ENCODE measurements at regions not wholly inside any gene's neighbourhood (a gene's known extent, or its start where the extent isn't known, plus 50 kb on each side); places are given as distances from the start of the nearest gene placed in this dataset.

DNA sequence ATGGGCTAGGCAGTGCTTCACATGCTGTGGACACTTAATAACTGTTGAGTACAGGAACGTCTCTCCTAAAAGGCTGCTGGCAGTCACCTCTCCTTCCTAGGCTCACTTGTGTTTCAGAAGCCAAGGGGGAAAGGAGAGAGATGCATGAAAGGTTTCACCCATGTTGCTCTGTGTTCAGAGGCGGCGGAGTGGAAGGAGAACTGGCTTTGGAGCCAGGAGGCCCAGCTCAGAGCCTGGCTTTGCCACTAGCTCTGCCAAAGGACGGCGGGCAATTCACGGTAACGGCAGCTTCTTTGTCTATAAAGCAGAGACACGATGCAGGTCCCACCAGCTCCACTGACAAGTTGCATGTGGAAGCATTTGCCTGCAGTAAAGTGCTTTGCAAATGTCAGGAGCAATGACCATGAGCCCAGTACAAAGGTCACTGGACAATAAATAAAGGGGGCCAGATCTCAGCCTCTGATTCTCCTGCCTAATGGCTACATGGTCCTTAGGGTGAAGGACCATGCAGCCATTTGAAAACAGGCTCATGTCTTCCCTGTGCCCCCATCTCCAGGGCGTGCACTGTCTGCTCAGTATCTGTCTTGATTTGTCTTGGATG is 171.7 kb upstream of the TLE3 start:
- H2BK12ac ChIP-seq (ENCODE audit: low read depth, low read length), result no peak overlapping the region
- no peaks in the 10 kb centered on the region for H4K20me1 ChIP-seq (replicated peaks in 1 of 2; ENCODE audit: control insufficient read depth in 1 of 2, insufficient read depth in 2 of 2, low read length in 2 of 2)
- H4K8ac ChIP-seq (ENCODE audit: extremely low read depth, insufficient read depth, low read length), result 0 out of 2 replicates have a peak overlapping the region, but pooled peaks have one; percentile 11
- H2AK5ac ChIP-seq (ENCODE audit: low read depth, low read length), result no peak overlapping the region
- no peak overlapping the region for H4K91ac ChIP-seq (replicated peaks; ENCODE audit: insufficient read length, low read length)
- no peak overlapping the region for H3K23ac ChIP-seq (ENCODE audit: insufficient read length)
- H3K9me3 ChIP-seq (ENCODE audit: insufficient read depth in 2 of 2, low read depth in 1 of 2, low read length in 1 of 2), result no peaks in the 10 kb centered on the region
- WGBS, 2 experiments (ENCODE audit: extremely low coverage in 1 of 2, insufficient coverage in 1 of 2, insufficient read length in 1 of 2, insufficient replicate concordance in 2 of 2, low coverage in 1 of 2, low lambda C conversion rate in 2 of 2, missing lambda C conversion rate in 1 of 2), result 95% methylated on average over 9 of the region's 9 CpGs; no CpG with 5 or more reads in 1 of the 2 experiments
- no peaks in the 10 kb centered on the region for H3K27me3 ChIP-seq (replicated peaks in 1 of 4; ENCODE audit: control insufficient read depth in 3 of 4, extremely low read depth in 1 of 4, insufficient read depth in 3 of 4, low read length in 3 of 4)
- no peak overlapping the region for H2BK15ac ChIP-seq (ENCODE audit: low read length)
- no peak overlapping the region for H4K5ac ChIP-seq (ENCODE audit: insufficient read length, low read depth, low read length)
- H3K79me2 ChIP-seq (ENCODE audit: control insufficient read depth in 1 of 2, insufficient read depth in 2 of 2, low read length in 2 of 2), result no peaks in the 10 kb centered on the region
- H3K4ac ChIP-seq (replicated peaks; ENCODE audit: insufficient read length, low read depth, low read length), result no peak overlapping the region
- no peak overlapping the region for H3K18ac ChIP-seq (ENCODE audit: extremely low read depth, low read length)
- H3K4me3 ChIP-seq (ENCODE audit: extremely low read depth in 1 of 4, insufficient read depth in 2 of 4, low read depth in 3 of 4, low read length in 4 of 4), result no peak overlapping the region
- FAIRE-seq (no peak), DNase-seq (ENCODE audit: low read depth in 1 of 2, low spot score in 2 of 2) (no peak)
- H2BK120ac ChIP-seq (replicated peaks; ENCODE audit: low read depth, low read length), result no peak overlapping the region
- POLR2A ChIA-PET (ENCODE audit: partially characterized antibody), result no interaction called here
- H3K36me3 ChIP-seq (ENCODE audit: control insufficient read depth in 2 of 4, insufficient read depth in 4 of 4, low read length in 3 of 4), result no peaks in the 10 kb centered on the region
- H2AFZ ChIP-seq (ENCODE audit: low read length), result no peak overlapping the region
- H3K79me1 ChIP-seq (ENCODE audit: low read depth, low read length), result no peaks in the 10 kb centered on the region
- no peak overlapping the region for H3K4me2 ChIP-seq (ENCODE audit: insufficient read depth in 1 of 2, low read depth in 2 of 2, low read length in 2 of 2)
- H2BK5ac ChIP-seq (ENCODE audit: low read depth, low read length), result no peak overlapping the region
- no peak overlapping the region for H2BK20ac ChIP-seq (ENCODE audit: low read length)
- H3K14ac ChIP-seq (ENCODE audit: insufficient read length), result no peak overlapping the region
- no peaks in the 10 kb centered on the region for H3K23me2 ChIP-seq (ENCODE audit: low read depth, low read length)
- no peak overlapping the region for H3K9ac ChIP-seq (replicated peaks in 1 of 4; ENCODE audit: extremely low read depth in 1 of 4, low read depth in 3 of 4, low read length in 3 of 4)
- no peak overlapping the region for H3K27ac ChIP-seq (ENCODE audit: low read depth, low read length)
- no peak overlapping the region for H3K56ac ChIP-seq (replicated peaks; ENCODE audit: insufficient read length, low read depth, low read length)
- CTCF ChIA-PET (ENCODE audit: partially characterized antibody), result interaction anchor here (0.6 to 3.2 kb wide), 4 partner anchors 10 to 878 kb away, joined by 3 to 12 read pairs (median 4); no protein-coding TSS in a partner anchor
- H3K4me1 ChIP-seq (replicated peaks in 1 of 4; ENCODE audit: control insufficient read depth in 3 of 4, insufficient read depth in 4 of 4, low read length in 3 of 4), result peaks cover 0 to 11% (median 6%) of the 10 kb centered on the region in 4 experiments; a peak in 5 of 7 replicates
- TF ChIP-seq PHF8 (conservative IDR thresholded peaks at IDR 0.05; ENCODE audit: low read depth, low read length) (no peak), BCL11A (IDR thresholded peaks at IDR 0.05; ENCODE audit: low read depth in 2 of 2, low read length in 2 of 2) (no peak), SAP30 (IDR thresholded peaks at IDR 0.05; ENCODE audit: insufficient read depth, insufficient replicate concordance, low read length) (no peak), SP2 (IDR thresholded peaks at IDR 0.05; ENCODE audit: low read length) (no peak), SUZ12 (IDR thresholded peaks at IDR 0.05; ENCODE audit: low read length) (no peak)
- TF ChIP-seq, protein P1, sequence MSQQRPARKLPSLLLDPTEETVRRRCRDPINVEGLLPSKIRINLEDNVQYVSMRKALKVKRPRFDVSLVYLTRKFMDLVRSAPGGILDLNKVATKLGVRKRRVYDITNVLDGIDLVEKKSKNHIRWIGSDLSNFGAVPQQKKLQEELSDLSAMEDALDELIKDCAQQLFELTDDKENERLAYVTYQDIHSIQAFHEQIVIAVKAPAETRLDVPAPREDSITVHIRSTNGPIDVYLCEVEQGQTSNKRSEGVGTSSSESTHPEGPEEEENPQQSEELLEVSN (IDR thresholded peaks at IDR 0.05), result no peak

Measured in H1 (cell line).